ENCODE measurements at regions not wholly inside any gene's neighbourhood (a gene's known extent, or its start where the extent isn't known, plus 50 kb on each side); places are given as distances from the start of the nearest gene placed in this dataset.

DNA sequence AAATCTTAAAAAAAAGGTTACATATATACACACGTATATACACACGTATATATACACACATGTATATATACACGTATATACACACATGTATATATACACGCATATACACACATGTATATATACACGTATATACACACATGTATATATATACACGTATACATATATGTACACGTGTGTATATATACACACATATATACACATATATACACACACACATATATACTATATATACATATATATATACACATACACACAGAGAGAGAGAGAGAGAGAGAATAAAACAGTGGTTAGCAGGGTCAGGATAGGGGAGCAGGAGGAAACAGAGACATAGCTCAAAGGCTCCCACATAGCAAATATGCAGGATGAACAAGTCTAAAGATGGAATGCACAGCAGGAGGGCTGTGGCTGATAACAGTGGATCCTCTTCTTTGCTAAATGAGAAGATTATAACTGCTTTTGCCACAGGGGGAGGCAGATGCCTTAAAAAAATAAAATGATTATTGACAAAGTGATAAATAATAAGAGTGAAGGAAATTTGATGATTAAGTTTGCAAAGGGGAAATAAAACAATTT lies 714.5 kb downstream of the UQCRFS1 start:
- CTCF ChIA-PET, result no interaction called here
- no peaks in the 10 kb centered on the region for H3K9me1 ChIP-seq (replicated peaks; ENCODE audit: control insufficient read depth, extremely low read depth, insufficient read depth, low read length)
- H3K36me3 ChIP-seq (ENCODE audit: control insufficient read depth in 2 of 2, extremely low read depth in 1 of 2, insufficient read depth in 2 of 2, low read length in 2 of 2), result no peaks in the 10 kb centered on the region
- BruUV-seq (replicated peaks), result no TSS peak
- no peak overlapping the region for H3K27ac ChIP-seq (ENCODE audit: insufficient read depth, low read depth, low read length)
- intact Hi-C loops (cut with micrococcal nuclease), result no loop called here
- H3K79me2 ChIP-seq (ENCODE audit: control insufficient read depth, insufficient read depth, low read length), result no peaks in the 10 kb centered on the region
- no peaks in the 10 kb centered on the region for H3K4me1 ChIP-seq (ENCODE audit: control insufficient read depth, extremely low read depth, insufficient read depth, low read length)
- no peak overlapping the region for H3K4me3 ChIP-seq (replicated peaks in 1 of 3; ENCODE audit: insufficient read depth in 1 of 3, low read depth in 1 of 3, low read length in 3 of 3)
- H3K4me2 ChIP-seq (ENCODE audit: insufficient read depth, low read length), result no peak overlapping the region
- no peak overlapping the region for H3K9ac ChIP-seq (replicated peaks; ENCODE audit: extremely low read depth, insufficient read depth, low read length)
- H3K9me3 ChIP-seq (replicated peaks; ENCODE audit: control insufficient read depth, insufficient read depth, low read length), result no peaks in the 10 kb centered on the region
- DNase-seq (ENCODE audit: low read depth, low spot score) (no peak), FAIRE-seq (no peak)
- no peaks in the 10 kb centered on the region for H4K20me1 ChIP-seq (replicated peaks; ENCODE audit: control insufficient read depth, extremely low read depth, insufficient read depth, low read length)
- H2AFZ ChIP-seq (ENCODE audit: low read depth, low read length), result no peak overlapping the region
- dilution Hi-C loops (cut with MboI; ENCODE audit: extremely low pct_ligation_motif_present, low sequenced_read_pairs), result no loop called here
- no peaks in the 10 kb centered on the region for H3K27me3 ChIP-seq (ENCODE audit: control insufficient read depth in 2 of 2, insufficient read depth in 2 of 2, low read length in 2 of 2)
- TF ChIP-seq POLR2AphosphoS5 (IDR thresholded peaks at IDR 0.05; ENCODE audit: insufficient read depth, low read depth, low read length), result no peak
- TF ChIP-seq JUN (IDR thresholded peaks at IDR 0.05; ENCODE audit: borderline replicate concordance, insufficient read depth, insufficient read length, low read depth), result no peak
- TF ChIP-seq FOS (IDR thresholded peaks at IDR 0.05; ENCODE audit: borderline replicate concordance, insufficient read depth, low read length), result no peak
- TF ChIP-seq POLR2A (IDR thresholded peaks at IDR 0.05; ENCODE audit: low read depth, low read length), result no peak
- TF ChIP-seq MYC (IDR thresholded peaks at IDR 0.05; ENCODE audit: low read depth, low read length), result no peak
- TF ChIP-seq MAX (IDR thresholded peaks at IDR 0.05; ENCODE audit: insufficient read depth, insufficient read length), result no peak
- no peak for TF ChIP-seq EZH2 (IDR thresholded peaks at IDR 0.05; ENCODE audit: borderline replicate concordance, low read depth, low read length, severe bottlenecking)
- TF ChIP-seq, protein P1, sequence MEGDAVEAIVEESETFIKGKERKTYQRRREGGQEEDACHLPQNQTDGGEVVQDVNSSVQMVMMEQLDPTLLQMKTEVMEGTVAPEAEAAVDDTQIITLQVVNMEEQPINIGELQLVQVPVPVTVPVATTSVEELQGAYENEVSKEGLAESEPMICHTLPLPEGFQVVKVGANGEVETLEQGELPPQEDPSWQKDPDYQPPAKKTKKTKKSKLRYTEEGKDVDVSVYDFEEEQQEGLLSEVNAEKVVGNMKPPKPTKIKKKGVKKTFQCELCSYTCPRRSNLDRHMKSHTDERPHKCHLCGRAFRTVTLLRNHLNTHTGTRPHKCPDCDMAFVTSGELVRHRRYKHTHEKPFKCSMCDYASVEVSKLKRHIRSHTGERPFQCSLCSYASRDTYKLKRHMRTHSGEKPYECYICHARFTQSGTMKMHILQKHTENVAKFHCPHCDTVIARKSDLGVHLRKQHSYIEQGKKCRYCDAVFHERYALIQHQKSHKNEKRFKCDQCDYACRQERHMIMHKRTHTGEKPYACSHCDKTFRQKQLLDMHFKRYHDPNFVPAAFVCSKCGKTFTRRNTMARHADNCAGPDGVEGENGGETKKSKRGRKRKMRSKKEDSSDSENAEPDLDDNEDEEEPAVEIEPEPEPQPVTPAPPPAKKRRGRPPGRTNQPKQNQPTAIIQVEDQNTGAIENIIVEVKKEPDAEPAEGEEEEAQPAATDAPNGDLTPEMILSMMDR (IDR thresholded peaks at IDR 0.05; ENCODE audit: extremely low read depth in 1 of 2, insufficient read depth in 1 of 2, low read depth in 1 of 2, low read length in 2 of 2), result no peak
- TF ChIP-seq GATA2 (IDR thresholded peaks at IDR 0.05; ENCODE audit: insufficient read depth, insufficient read length, low read depth, low read length), result no peak
- POLR2A ChIA-PET, result no interaction called here

All from endothelial cell of umbilical vein (primary cell).